ENCODE measurements at regions not wholly inside any gene's neighbourhood (a gene's known extent, or its start where the extent isn't known, plus 50 kb on each side); places are given as distances from the start of the nearest gene placed in this dataset.

- no peak for TF ChIP-seq CTCF (optimal IDR thresholded peaks at IDR 0.05 in 1 of 3, IDR thresholded peaks at IDR 0.05 in 1 of 3, conservative IDR thresholded peaks at IDR 0.05 in 1 of 3; ENCODE audit: extremely low read depth in 1 of 3, insufficient read depth in 2 of 3, low read length in 3 of 3)
- no peak for TF ChIP-seq EZH2 (IDR thresholded peaks at IDR 0.05; ENCODE audit: low read length)
Measured at GRCh38 chr1:9441451-9442133, 97.7 kb upstream of the SLC25A33 start.

Measured in keratinocyte (primary cell).